NCI-H146 (cell line): ENCODE measurements at regions not wholly inside any gene's neighbourhood (a gene's known extent, or its start where the extent isn't known, plus 50 kb on each side); places are given as distances from the start of the nearest gene placed in this dataset.
"Not testable (repeated sequence)": the region's sequence is repeated elsewhere in the genome, so short reads cannot be mapped to it uniquely, and the experiment has no call there.

ENCODE experiments used
- DNase-seq: peaks from one replicate; lab custom pipeline; 2025; lab: John Stamatoyannopoulos, UW

GRCh38 chr20:60760256-60761000 is 491.6 kb upstream of the CDH4 start:
- no peak for DNase-seq

GRCh38 chr20:60761056-60761455 is 491.0 kb upstream of the CDH4 start:
- no peak for DNase-seq

- DNase-seq: no peak
Observed at GRCh38 chr20:60762386-60762785, 489.7 kb upstream of the CDH4 start.

GRCh38 chr20:60764328-60764727 is 487.7 kb upstream of the CDH4 start:
- no peak for DNase-seq

GRCh38 chr20:60764771-60765170 is 487.3 kb upstream of the CDH4 start:
- no peak for DNase-seq

GRCh38 chr20:60765821-60766403 is 486.1 kb upstream of the CDH4 start:
- DNase-seq: no peak

- DNase-seq: no peak
Observed at GRCh38 chr20:60768216-60768615, 483.8 kb upstream of the CDH4 start.

GRCh38 chr20:60780388-60781025 is 471.6 kb upstream of the CDH4 start:
- DNase-seq: no peak

GRCh38 chr20:60782959-60783625 is 469.0 kb upstream of the CDH4 start:
- DNase-seq: no peak

GRCh38 chr20:60785301-60785700 is 466.8 kb upstream of the CDH4 start:
- DNase-seq: no peak

- no peak for DNase-seq
Observed at GRCh38 chr20:60785785-60786184, 466.3 kb upstream of the CDH4 start.

GRCh38 chr20:60786686-60787217 is 465.3 kb upstream of the CDH4 start:
- DNase-seq: no peak

- DNase-seq: no peak
Observed at GRCh38 chr20:60787276-60787675, 464.8 kb upstream of the CDH4 start.

GRCh38 chr20:60788070-60788469 is 464.0 kb upstream of the CDH4 start:
- no peak for DNase-seq

GRCh38 chr20:60789399-60789798 is 462.7 kb upstream of the CDH4 start:
- no peak for DNase-seq

GRCh38 chr20:60790339-60790738 is 461.7 kb upstream of the CDH4 start:
- not testable (repeated sequence) for DNase-seq

GRCh38 chr20:60791823-60792222 is 460.2 kb upstream of the CDH4 start:
- DNase-seq: no peak

- DNase-seq: no peak
Observed at GRCh38 chr20:60792941-60793340, 459.1 kb upstream of the CDH4 start.

- DNase-seq: no peak
Observed at GRCh38 chr20:60794674-60795073, 457.4 kb upstream of the CDH4 start.

- DNase-seq: no peak
Observed at GRCh38 chr20:60795651-60796050, 456.4 kb upstream of the CDH4 start.

GRCh38 chr20:60800185-60800584 is 451.9 kb upstream of the CDH4 start:
- no peak for DNase-seq

GRCh38 chr20:60802676-60803075 is 449.4 kb upstream of the CDH4 start:
- no peak for DNase-seq
